ENCODE measurements at regions not wholly inside any gene's neighbourhood (a gene's known extent, or its start where the extent isn't known, plus 50 kb on each side); places are given as distances from the start of the nearest gene placed in this dataset.

DNA sequence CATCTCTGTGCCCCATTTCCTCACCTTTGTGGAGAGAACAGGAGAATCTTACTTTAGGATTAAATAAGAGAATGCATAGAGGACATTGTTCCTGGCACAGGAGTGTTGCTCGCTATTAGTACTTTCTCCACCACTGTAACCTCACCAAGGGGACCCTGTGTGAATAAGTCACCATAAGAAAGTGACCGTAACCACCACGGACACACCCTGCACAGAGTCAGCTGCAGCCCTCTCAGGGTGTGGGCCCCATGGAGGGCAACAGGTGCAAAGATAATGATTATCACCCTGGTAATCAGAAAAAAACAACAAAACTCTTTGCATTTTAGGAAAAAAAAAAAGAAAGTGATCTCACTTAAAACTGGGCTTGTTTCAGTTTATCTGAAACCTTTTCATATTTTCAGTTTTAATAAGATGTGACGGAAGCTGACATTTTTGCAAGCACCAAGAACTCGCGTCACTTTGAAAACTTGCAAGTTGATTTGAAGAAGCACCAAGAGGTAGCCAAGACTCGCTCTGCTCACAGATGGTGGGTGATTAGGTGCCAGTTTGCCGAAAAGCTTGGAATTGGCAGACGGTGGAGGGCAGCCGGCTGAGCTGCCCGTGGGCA lies 87.0 kb upstream of the VRK1 start:
- no peaks in the 10 kb centered on the region for H3K9me3 Mint-ChIP-seq (ENCODE audit: insufficient read depth)
- H3K9ac ChIP-seq (ENCODE audit: low read length), result no peak overlapping the region
- DNase-seq, result no peak
- no peaks in the 10 kb centered on the region for H3K27me3 ChIP-seq (replicated peaks in 1 of 4; ENCODE audit: control extremely low read depth in 1 of 4, control insufficient read depth in 3 of 4, insufficient read depth in 4 of 4, low read length in 3 of 4)
- H3K9me3 ChIP-seq (ENCODE audit: control extremely low read depth in 1 of 3, control insufficient read depth in 2 of 3, insufficient read depth in 1 of 3, low read length in 2 of 3), result no peaks in the 10 kb centered on the region
- no peak overlapping the region for H2AFZ ChIP-seq (ENCODE audit: insufficient read depth, low read depth, low read length, poor library complexity, severe bottlenecking)
- no peak for ATAC-seq (ENCODE audit: low read depth)
- no peak overlapping the region for H3K4me3 ChIP-seq (ENCODE audit: control extremely low read depth in 1 of 5, extremely low read depth in 1 of 5, insufficient read depth in 1 of 5, low read depth in 2 of 5, low read length in 4 of 5)
- H3K27ac ChIP-seq (ENCODE audit: low read length in 2 of 2), result no peak overlapping the region
- no peak overlapping the region for H3K4me2 ChIP-seq (replicated peaks; ENCODE audit: low read depth, low read length, poor library complexity, severe bottlenecking)
- no peaks in the 10 kb centered on the region for H3K36me3 ChIP-seq (replicated peaks in 1 of 2; ENCODE audit: control extremely low read depth in 1 of 2, control insufficient read depth in 1 of 2, extremely low read depth in 1 of 2, insufficient read depth in 2 of 2, low read length in 1 of 2)
- 80% methylated on average over 7 of the region's 11 CpGs for WGBS (ENCODE audit: insufficient coverage)
- H3K27ac Mint-ChIP-seq, result no peak overlapping the region
- H3K4me3 Mint-ChIP-seq, result no peak overlapping the region
- intact Hi-C loops (cut with micrococcal nuclease), result no loop called here
- no peaks in the 10 kb centered on the region for H4K20me1 ChIP-seq (ENCODE audit: control insufficient read depth, insufficient read depth, low read length, poor library complexity, severe bottlenecking)
- peaks cover 15% of the 10 kb centered on the region for H3K27me3 Mint-ChIP-seq
- POLR2A ChIA-PET, result no interaction called here
- H3K79me2 ChIP-seq (ENCODE audit: control insufficient read depth, insufficient read depth, low read length), result no peaks in the 10 kb centered on the region
- H3K4me1 ChIP-seq (ENCODE audit: control insufficient read depth in 2 of 2, insufficient read depth in 2 of 2, low read length in 2 of 2), result no peaks in the 10 kb centered on the region
- CTCF ChIA-PET, result interaction anchor here (1.0 kb wide), 1 partner anchor 31 kb away, joined by 4 read pairs; no protein-coding TSS in a partner anchor
- TF ChIP-seq, protein P1, sequence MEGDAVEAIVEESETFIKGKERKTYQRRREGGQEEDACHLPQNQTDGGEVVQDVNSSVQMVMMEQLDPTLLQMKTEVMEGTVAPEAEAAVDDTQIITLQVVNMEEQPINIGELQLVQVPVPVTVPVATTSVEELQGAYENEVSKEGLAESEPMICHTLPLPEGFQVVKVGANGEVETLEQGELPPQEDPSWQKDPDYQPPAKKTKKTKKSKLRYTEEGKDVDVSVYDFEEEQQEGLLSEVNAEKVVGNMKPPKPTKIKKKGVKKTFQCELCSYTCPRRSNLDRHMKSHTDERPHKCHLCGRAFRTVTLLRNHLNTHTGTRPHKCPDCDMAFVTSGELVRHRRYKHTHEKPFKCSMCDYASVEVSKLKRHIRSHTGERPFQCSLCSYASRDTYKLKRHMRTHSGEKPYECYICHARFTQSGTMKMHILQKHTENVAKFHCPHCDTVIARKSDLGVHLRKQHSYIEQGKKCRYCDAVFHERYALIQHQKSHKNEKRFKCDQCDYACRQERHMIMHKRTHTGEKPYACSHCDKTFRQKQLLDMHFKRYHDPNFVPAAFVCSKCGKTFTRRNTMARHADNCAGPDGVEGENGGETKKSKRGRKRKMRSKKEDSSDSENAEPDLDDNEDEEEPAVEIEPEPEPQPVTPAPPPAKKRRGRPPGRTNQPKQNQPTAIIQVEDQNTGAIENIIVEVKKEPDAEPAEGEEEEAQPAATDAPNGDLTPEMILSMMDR (IDR thresholded peaks at IDR 0.05), result no peak
- TF ChIP-seq EZH2 (IDR thresholded peaks at IDR 0.05; ENCODE audit: borderline replicate concordance, insufficient read depth, low read depth, low read length, poor library complexity, severe bottlenecking), result no peak
- no peaks in the 10 kb centered on the region for H3K4me1 Mint-ChIP-seq

DNA sequence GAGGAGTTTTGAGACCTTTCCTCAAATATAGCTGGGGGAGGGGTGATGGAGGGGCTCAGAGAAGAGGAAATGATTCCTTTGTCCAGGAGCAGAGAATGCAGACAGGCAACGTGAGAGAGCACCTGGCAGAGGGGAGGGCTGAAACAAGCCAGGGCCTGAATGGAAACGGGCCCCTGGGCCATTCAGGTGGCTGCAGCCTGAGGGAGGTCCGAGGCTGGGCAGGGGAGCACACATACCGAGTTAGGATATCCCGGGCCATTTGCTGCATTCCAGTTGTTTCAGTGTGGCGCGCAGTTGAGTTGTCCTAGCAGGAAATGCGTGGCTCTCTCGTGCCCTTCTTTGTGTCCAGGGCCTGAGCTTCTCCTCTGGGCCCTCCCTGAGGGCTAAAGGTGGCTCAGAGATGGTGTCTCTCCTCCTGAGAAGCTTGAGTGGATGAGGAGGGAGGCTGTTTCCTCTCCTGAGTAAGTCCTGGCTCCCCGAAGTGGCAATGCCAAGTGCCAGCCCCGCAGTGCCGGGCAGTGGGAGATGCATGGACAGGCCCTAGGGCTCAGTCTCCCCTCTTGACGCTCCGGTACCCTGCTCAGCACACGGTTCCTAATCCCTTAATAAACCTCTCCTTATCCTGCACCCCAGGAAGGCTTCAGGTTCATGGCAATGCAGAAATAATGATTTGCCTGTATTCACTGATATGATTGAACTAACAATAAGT lies 85.5 kb upstream of the VRK1 start:
- peaks cover 17% of the 10 kb centered on the region for H3K27me3 Mint-ChIP-seq
- no peak overlapping the region for H3K27ac Mint-ChIP-seq
- H3K4me2 ChIP-seq (replicated peaks; ENCODE audit: low read depth, low read length, poor library complexity, severe bottlenecking), result no peak overlapping the region
- no peaks in the 10 kb centered on the region for H3K27me3 ChIP-seq (replicated peaks in 1 of 4; ENCODE audit: control extremely low read depth in 1 of 4, control insufficient read depth in 3 of 4, insufficient read depth in 4 of 4, low read length in 3 of 4)
- intact Hi-C loops (cut with micrococcal nuclease), result no loop called here
- H3K27ac ChIP-seq (ENCODE audit: low read length in 2 of 2), result no peak overlapping the region
- DNase-seq (no peak), ATAC-seq (ENCODE audit: low read depth) (no peak)
- H4K20me1 ChIP-seq (ENCODE audit: control insufficient read depth, insufficient read depth, low read length, poor library complexity, severe bottlenecking), result no peaks in the 10 kb centered on the region
- H3K4me1 Mint-ChIP-seq, result no peaks in the 10 kb centered on the region
- WGBS (ENCODE audit: insufficient coverage), result 87% methylated on average over 15 of the region's 15 CpGs
- TF ChIP-seq EZH2 (IDR thresholded peaks at IDR 0.05; ENCODE audit: borderline replicate concordance, insufficient read depth, low read depth, low read length, poor library complexity, severe bottlenecking), result no peak
- TF ChIP-seq, protein P1 (IDR thresholded peaks at IDR 0.05), result no peak
- H2AFZ ChIP-seq (ENCODE audit: insufficient read depth, low read depth, low read length, poor library complexity, severe bottlenecking), result no peak overlapping the region
- POLR2A ChIA-PET, result no interaction called here
- no peak overlapping the region for H3K9ac ChIP-seq (ENCODE audit: low read length)
- H3K4me1 ChIP-seq (ENCODE audit: control insufficient read depth in 2 of 2, insufficient read depth in 2 of 2, low read length in 2 of 2), result no peaks in the 10 kb centered on the region
- no peaks in the 10 kb centered on the region for H3K9me3 Mint-ChIP-seq (ENCODE audit: insufficient read depth)
- CTCF ChIA-PET, result no interaction called here
- no peaks in the 10 kb centered on the region for H3K9me3 ChIP-seq (ENCODE audit: control extremely low read depth in 1 of 3, control insufficient read depth in 2 of 3, insufficient read depth in 1 of 3, low read length in 2 of 3)
- no peaks in the 10 kb centered on the region for H3K79me2 ChIP-seq (ENCODE audit: control insufficient read depth, insufficient read depth, low read length)
- no peak overlapping the region for H3K4me3 Mint-ChIP-seq
- H3K36me3 ChIP-seq (replicated peaks in 1 of 2; ENCODE audit: control extremely low read depth in 1 of 2, control insufficient read depth in 1 of 2, extremely low read depth in 1 of 2, insufficient read depth in 2 of 2, low read length in 1 of 2), result no peaks in the 10 kb centered on the region
- H3K4me3 ChIP-seq (ENCODE audit: control extremely low read depth in 1 of 5, extremely low read depth in 1 of 5, insufficient read depth in 1 of 5, low read depth in 2 of 5, low read length in 4 of 5), result no peak overlapping the region

Data from B cell (primary cell).